NCI-H2107 treated with DMSO at 0.1 percent for 48 hours (cell line): ENCODE measurements at regions not wholly inside any gene's neighbourhood (a gene's known extent, or its start where the extent isn't known, plus 50 kb on each side); places are given as distances from the start of the nearest gene placed in this dataset.
"Not testable (repeated sequence)": the region's sequence is repeated elsewhere in the genome, so short reads cannot be mapped to it uniquely, and the experiment has no call there.

Source experiments
- DNase-seq: peaks from one replicate; lab custom pipeline; 2025; ENCODE audit not compliant: unreplicated experiment; lab: John Stamatoyannopoulos, UW

DNA sequence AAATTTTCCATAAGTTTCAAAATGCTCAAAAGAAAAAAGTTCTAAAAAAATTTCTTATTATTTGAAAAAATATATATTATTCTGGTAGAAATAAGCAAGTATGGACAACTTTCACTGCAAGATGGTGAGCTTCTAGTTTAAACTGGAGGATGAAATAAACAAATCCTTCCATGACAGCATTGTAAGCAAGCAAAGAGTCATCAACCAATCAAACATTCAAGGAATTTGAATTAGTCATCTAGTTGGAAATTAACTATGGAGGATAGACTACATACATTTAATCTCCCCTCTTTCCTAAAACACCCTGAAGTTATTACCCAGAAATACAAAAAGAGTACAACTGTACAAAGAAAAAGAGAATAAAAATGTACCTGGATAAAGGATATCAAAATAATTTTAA is 51.0 kb upstream of the IRX5 start:
- DNase-seq, result no peak

DNA sequence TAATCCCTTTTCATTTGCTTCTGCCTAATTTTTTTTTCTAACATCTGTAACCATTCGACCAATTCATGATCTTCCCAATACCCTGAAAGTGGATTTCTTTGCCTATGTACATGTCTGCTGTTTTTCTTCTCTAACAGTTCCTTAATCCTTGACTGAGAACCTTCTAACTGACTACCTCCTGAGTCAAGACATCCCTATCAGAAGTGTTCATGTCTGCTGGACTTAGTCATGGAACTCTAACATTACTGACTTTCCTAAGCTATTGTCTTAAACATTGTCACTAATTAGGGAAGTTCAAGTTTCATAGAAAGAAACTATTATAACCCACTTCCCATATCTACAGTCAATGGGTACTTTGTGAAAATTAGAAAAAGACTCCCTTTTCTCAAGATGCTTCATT is 52.4 kb upstream of the IRX5 start:
- DNase-seq, result no peak

GRCh38 chr16:54875443-54875842 is 55.2 kb upstream of the IRX5 start:
- no peak for DNase-seq

DNA sequence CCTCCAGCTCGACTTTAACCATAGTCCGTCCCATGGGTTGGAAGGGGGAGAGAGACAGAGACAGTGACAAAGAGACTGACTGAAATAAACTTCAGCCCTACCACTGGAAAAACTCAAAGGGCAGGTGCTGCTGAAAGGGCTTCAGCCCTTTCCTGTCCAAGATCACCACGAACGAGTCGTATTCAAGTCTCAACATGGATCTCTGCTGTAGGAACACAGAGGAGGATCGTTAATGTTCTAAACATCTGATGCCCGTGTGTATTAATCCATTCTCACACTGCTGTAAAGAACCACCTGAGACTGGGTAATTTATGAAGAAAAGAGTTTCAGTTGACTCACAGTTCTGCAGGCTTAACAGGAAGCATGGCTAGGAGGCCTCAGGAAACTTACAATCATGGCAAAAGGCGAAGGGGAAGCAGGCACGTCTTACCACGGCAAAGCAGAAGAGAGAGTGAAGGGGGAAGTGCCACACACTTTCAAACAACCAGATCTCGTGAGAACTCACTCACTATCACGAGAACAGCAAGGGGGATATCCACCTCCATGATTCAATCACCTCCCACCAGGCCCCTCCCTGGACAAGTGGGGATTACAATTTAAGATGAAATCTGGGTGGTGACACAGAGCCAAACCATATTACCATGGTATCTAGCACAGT is 56.8 kb upstream of the IRX5 start:
- DNase-seq, result not testable (repeated sequence)

- DNase-seq, result no peak
Measured at GRCh38 chr16:54873071-54873470, 57.6 kb upstream of the IRX5 start.

GRCh38 chr16:54870151-54870550 is 60.5 kb upstream of the IRX5 start:
- no peak for DNase-seq

DNA sequence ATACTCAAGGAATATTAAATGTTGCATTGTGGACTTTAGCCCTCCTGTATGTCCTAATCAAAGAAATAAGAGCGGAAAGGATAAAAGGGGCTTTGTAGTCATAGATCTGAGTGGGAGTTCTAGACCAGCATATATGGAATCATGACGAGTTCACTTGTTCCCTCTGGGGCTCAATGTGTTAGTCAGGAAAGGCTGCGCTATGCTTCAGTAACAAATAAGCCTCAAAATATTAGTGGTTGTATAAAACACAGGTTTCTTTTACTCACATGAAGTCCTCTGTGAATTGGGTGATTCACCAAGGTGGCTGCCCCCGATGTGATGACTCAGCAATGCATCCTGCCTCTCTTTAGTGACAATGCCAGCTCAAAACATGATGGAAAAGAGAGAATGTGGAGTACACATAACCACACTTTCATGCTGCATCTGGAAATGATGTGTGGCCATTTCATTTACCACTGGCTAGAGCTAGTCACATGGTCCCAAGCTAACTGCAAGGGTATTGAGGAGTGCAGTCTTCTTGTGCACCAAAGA is 63.3 kb upstream of the IRX5 start:
- no peak for DNase-seq

DNA sequence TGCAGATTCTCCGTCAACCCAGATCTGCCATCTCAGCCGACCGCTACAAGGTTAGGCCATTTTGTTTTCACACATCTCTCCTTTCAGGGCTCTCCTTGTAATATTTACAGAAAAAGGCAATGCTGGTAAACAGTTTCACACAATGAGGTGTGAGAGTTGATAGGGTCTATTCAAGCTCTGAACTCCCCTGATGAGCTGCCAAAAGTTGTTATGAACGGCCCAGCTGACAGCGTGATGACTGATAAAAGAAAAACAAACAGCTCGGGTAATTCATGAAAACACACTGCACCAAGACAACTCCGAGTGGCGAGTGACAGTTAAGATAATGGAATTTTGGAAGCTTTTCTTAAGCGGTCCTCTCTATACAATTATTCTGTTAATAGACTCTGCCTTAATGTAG is 68.1 kb upstream of the IRX5 start:
- no peak for DNase-seq

DNA sequence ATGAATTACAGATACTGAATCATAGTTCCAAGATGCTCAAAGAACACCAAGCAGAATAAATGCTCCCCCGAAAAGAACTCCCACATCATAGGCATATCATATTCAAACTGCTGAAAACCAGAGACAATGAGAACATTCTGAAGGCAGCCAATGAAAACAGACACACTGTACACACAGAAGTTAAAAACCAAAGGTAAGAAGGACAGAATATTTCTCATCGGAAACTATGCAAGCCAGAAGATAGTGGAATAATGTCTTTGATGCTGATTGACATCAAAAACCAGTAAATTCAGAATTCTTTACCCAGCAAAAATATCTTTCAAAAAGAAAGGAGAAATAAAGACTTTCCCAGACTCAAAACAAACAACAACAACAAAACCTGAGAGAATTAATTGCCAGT is 73.8 kb upstream of the IRX5 start:
- no peak for DNase-seq

GRCh38 chr16:54847609-54848008 is 83.1 kb upstream of the IRX5 start:
- no peak for DNase-seq

- DNase-seq, result no peak
Measured at GRCh38 chr16:54847207-54847606, 83.5 kb upstream of the IRX5 start.

- DNase-seq, result no peak
Measured at GRCh38 chr16:54846766-54847165, 83.9 kb upstream of the IRX5 start.

DNA sequence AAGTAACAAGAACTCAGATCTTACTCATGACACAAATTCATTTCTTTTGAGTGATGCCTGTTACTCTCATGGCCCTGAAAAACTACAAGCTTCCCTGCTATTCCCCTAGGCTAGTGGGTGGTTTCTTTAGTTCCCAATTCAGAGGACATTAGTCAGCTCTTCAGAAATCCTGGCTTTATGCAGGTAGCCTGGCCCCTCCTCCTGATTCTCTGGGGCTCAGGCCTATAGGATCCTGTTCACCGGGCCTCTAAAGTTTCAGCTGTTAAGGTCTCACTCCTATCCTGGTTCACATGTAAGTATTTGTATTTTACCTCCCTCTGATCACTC is 87.3 kb upstream of the IRX5 start:
- no peak for DNase-seq

- DNase-seq, result no peak
Measured at GRCh38 chr16:54842743-54843423, 87.8 kb upstream of the IRX5 start.

- DNase-seq, result no peak
Measured at GRCh38 chr16:54829691-54830090, 101.0 kb upstream of the IRX5 start.

DNA sequence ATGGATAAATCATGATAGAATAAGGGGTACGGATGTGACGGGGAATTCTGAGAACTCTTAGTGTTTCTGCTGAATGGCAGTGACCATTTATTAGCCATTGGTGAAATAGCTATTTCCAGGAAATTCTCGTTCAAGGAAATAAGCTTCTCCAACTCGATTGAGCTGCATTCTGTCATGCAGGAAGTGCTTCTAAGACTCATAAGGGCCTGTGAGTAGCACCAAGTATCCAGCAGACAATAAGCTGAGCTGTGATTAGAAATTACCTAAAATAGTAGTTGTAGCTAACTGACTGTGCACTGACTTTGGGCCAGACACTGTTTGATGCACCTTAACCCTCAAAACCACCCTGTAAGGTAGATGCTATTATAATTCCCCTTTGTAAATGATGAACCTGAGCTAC is 107.8 kb upstream of the IRX5 start:
- no peak for DNase-seq

DNA sequence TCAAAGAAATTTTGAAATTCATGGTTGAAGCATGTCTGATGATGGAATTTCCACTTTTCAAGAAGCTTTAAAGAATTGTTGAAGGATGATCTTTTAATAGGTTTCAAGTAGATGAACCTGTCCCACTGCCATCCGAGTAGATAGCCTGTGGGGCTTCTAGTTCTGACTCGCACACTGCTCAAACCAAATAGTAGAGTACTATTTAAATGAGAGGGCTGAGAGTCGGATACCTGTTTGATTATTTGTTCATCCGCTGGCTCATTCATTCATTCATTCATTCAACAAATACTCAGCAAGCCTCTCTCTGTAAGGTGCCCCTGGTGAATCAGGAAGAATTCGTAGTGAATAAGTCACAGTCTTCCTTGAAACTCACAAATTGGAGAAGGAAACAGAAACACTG is 108.2 kb upstream of the IRX5 start:
- no peak for DNase-seq

- DNase-seq, result no peak
Measured at GRCh38 chr16:54821731-54822130, 108.9 kb upstream of the IRX5 start.

DNA sequence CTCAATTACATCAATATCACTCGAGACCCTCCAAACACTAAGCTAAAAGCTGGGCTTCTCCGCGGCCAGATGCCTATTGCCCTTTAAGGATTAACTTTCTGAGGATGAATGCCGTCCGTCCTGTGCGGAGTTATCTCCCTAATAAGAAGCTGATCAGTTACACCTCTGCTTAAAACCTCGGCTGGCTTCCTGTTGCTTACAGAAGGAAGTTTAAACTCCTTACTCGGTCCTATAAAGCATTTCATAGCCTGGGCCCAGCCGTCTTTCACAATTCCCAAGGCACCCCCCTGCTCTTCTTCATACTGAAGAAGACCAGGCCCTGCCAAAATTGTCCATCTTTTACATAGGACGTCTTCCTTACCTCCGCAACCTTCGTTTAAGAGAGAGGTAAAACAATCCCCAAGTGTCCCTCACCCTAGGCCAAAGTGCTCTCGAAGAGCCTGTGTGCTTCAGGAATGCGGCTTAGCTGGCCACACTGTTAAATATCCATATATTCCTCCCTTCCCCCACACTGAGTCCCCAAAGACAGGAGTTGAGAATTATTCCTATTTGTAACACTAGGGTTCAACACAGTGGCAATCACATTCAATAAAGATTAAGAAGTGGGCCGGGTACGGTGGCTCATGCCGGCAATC is 112.6 kb upstream of the IRX5 start:
- no peak for DNase-seq

- peak; percentile 0 for DNase-seq
Measured at GRCh38 chr16:54817432-54817831, 113.2 kb upstream of the IRX5 start.

GRCh38 chr16:54816471-54816870 is 114.2 kb upstream of the IRX5 start:
- DNase-seq, result no peak

DNA sequence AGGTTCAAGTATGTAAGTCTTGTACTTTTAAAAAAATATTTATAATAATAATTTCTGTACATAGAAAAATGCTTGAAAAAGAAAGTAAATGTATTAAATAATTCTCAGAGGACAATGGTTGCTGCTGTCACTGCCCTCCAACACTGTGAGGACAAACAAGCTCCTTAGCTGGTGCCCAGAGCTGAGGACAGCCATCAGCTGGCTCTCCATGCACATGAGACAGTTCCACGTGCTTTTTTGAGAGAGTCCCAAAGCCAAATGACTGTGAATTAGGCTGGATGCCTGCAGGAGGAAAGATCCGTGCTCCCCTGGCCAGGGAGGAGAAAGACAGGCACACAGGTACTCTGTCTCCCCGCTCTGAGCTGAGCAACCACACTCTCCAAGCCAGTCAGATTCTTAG is 115.5 kb upstream of the IRX5 start:
- DNase-seq, result no peak
